SK-N-SH treated with all-trans-retinoic acid at 6 μM for 48 hours (cell line): ENCODE measurements at regions not wholly inside any gene's neighbourhood (a gene's known extent, or its start where the extent isn't known, plus 50 kb on each side); places are given as distances from the start of the nearest gene placed in this dataset.
"Not testable (repeated sequence)": the region's sequence is repeated elsewhere in the genome, so short reads cannot be mapped to it uniquely, and the experiment has no call there.

ENCODE experiments used
- ATAC-seq: fragments of 200-7000 bp; cut with Tn5 transposase; 3 replicates; pipeline ENCODE4 v1.9.1; 2020; ENCODE audit warnings: mild to moderate bottlenecking, moderate library complexity
- ARNTL ChIP-seq: fragments of 450-650 bp; formaldehyde crosslinking; IDR thresholded peaks from 2 replicates; pipeline ENCODE4 v1.5.0; 2020; ENCODE audit warnings: low read depth, mild to moderate bottlenecking, moderate library complexity, borderline replicate concordance
- BACH2 ChIP-seq: fragments of 250-450 bp; sonication (Bioruptor Pico); IDR thresholded peaks from 2 replicates; pipeline ENCODE4 v1.9.0; 2021; ENCODE audit warnings: mild to moderate bottlenecking, borderline replicate concordance
- CSDC2 ChIP-seq: fragments of 250-450 bp; sonication (Bioruptor Pico); IDR thresholded peaks from 2 replicates; pipeline ENCODE4 v1.5.0; 2020; ENCODE audit warnings: mild to moderate bottlenecking, moderate library complexity
- ESRRG ChIP-seq: fragments of 250-450 bp; sonication (Bioruptor Pico); IDR thresholded peaks from 2 replicates; pipeline ENCODE4 v1.6.1; 2021; ENCODE audit warnings: mild to moderate bottlenecking
- ISL1 ChIP-seq: fragments of 250-450 bp; sonication (Bioruptor Pico); IDR thresholded peaks from 2 replicates; pipeline ENCODE4 v2.1.2; 2022; ENCODE audit warnings: mild to moderate bottlenecking, moderate library complexity
- OSR1 ChIP-seq: fragments of 250-450 bp; sonication (Bioruptor Pico); IDR thresholded peaks from 2 replicates; pipeline ENCODE4 v1.8.0; 2022; ENCODE audit warnings: moderate library complexity, mild to moderate bottlenecking, inconsistent platforms
- SNAI2 ChIP-seq: fragments of 250-450 bp; sonication (Bioruptor Pico); IDR thresholded peaks from 2 replicates; pipeline ENCODE4 v1.5.0; 2020; ENCODE audit warnings: mild to moderate bottlenecking, moderate library complexity
- TCF4 ChIP-seq: fragments of 250-450 bp; sonication (Bioruptor Pico); IDR thresholded peaks from 2 replicates; pipeline ENCODE4 v1.8.0; 2021; ENCODE audit warnings: mild to moderate bottlenecking, moderate library complexity, borderline replicate concordance
- TOX ChIP-seq: fragments of 250-450 bp; sonication (Bioruptor Pico); IDR thresholded peaks from 2 replicates; pipeline ENCODE4 v1.8.0; 2021; ENCODE audit warnings: mild to moderate bottlenecking, moderate library complexity, borderline replicate concordance
- ZFP3 ChIP-seq: fragments of 250-450 bp; sonication (Bioruptor Pico); IDR thresholded peaks from 2 replicates; pipeline ENCODE4 v1.5.0; 2020; ENCODE audit warnings: mild to moderate bottlenecking, moderate library complexity
- ZFP30 ChIP-seq: fragments of 450-650 bp; formaldehyde crosslinking; IDR thresholded peaks from 2 replicates; pipeline ENCODE4 v1.5.0; 2022; ENCODE audit warnings: mild to moderate bottlenecking, moderate library complexity
- ZNF565 ChIP-seq: fragments of 450-650 bp; formaldehyde crosslinking; conservative IDR thresholded peaks from 2 replicates; pipeline ENCODE4 v1.5.0; 2020; ENCODE audit warnings: low read depth, mild to moderate bottlenecking, moderate library complexity
- ZNF8 ChIP-seq: fragments of 450-650 bp; formaldehyde crosslinking; IDR thresholded peaks from 2 replicates; pipeline ENCODE4 v1.5.0; 2020; ENCODE audit warnings: mild to moderate bottlenecking, moderate library complexity
- TF ChIP-seq, protein P1 (sequence below): fragments of 250-450 bp; sonication (Bioruptor Pico); IDR thresholded peaks from 2 replicates; pipeline ENCODE4 v1.5.0; 2020; ENCODE audit warnings: mild to moderate bottlenecking, moderate library complexity
- TF ChIP-seq, protein P2 (sequence below): fragments of 250-450 bp; sonication (Bioruptor Pico); IDR thresholded peaks from 2 replicates; pipeline ENCODE4 v1.5.1; 2020; ENCODE audit warnings: low read depth, mild to moderate bottlenecking, moderate library complexity
- TF ChIP-seq, protein P3 (sequence below): fragments of 250-450 bp; sonication (Bioruptor Pico); IDR thresholded peaks from 2 replicates; pipeline ENCODE4 v1.5.1; 2021; ENCODE audit warnings: mild to moderate bottlenecking, moderate library complexity
- TF ChIP-seq, protein P4 (sequence below): fragments of 250-450 bp; sonication (Bioruptor Pico); IDR thresholded peaks from 2 replicates; pipeline ENCODE4 v1.8.0; 2020; ENCODE audit warnings: mild to moderate bottlenecking, moderate library complexity, borderline replicate concordance

DNA sequence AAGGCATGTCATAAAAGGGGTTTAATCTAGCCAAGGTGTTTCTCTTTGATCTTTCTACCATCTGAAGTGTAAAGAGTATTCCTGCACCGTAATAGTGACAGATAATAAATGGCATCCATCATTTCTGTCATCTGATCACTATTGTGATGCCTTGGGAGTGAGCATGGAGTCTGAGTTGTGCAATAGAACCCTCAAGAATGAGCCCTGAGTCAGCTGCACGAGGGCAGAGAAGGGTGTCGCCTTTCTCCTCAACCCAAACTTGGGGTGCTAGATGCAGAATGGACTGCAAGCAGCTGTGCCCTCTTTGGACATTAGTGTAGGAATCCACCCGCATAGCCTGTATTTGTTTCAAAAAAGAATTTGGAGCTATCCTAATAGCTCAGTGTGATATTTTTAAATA, 115.2 kb downstream of the ZNF37A start:
- no peak for ATAC-seq
- no peak for TF ChIP-seq TOX (CRISPR knock-in tag)
- no peak for TF ChIP-seq BACH2 (CRISPR knock-in tag)
- TF ChIP-seq, protein P1, sequence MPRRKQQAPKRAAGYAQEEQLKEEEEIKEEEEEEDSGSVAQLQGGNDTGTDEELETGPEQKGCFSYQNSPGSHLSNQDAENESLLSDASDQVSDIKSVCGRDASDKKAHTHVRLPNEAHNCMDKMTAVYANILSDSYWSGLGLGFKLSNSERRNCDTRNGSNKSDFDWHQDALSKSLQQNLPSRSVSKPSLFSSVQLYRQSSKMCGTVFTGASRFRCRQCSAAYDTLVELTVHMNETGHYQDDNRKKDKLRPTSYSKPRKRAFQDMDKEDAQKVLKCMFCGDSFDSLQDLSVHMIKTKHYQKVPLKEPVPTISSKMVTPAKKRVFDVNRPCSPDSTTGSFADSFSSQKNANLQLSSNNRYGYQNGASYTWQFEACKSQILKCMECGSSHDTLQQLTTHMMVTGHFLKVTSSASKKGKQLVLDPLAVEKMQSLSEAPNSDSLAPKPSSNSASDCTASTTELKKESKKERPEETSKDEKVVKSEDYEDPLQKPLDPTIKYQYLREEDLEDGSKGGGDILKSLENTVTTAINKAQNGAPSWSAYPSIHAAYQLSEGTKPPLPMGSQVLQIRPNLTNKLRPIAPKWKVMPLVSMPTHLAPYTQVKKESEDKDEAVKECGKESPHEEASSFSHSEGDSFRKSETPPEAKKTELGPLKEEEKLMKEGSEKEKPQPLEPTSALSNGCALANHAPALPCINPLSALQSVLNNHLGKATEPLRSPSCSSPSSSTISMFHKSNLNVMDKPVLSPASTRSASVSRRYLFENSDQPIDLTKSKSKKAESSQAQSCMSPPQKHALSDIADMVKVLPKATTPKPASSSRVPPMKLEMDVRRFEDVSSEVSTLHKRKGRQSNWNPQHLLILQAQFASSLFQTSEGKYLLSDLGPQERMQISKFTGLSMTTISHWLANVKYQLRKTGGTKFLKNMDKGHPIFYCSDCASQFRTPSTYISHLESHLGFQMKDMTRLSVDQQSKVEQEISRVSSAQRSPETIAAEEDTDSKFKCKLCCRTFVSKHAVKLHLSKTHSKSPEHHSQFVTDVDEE, result no peak
- TF ChIP-seq ZFP30 (CRISPR knock-in tag), result no peak
- no peak for TF ChIP-seq ZFP3 (CRISPR knock-in tag)
- TF ChIP-seq, protein P2, sequence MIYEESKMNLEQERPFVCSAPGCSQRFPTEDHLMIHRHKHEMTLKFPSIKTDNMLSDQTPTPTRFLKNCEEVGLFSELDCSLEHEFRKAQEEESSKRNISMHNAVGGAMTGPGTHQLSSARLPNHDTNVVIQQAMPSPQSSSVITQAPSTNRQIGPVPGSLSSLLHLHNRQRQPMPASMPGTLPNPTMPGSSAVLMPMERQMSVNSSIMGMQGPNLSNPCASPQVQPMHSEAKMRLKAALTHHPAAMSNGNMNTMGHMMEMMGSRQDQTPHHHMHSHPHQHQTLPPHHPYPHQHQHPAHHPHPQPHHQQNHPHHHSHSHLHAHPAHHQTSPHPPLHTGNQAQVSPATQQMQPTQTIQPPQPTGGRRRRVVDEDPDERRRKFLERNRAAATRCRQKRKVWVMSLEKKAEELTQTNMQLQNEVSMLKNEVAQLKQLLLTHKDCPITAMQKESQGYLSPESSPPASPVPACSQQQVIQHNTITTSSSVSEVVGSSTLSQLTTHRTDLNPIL (CRISPR knock-in tag), result no peak
- no peak for TF ChIP-seq TCF4 (CRISPR knock-in tag)
- no peak for TF ChIP-seq ZNF565
- TF ChIP-seq, protein P3, sequence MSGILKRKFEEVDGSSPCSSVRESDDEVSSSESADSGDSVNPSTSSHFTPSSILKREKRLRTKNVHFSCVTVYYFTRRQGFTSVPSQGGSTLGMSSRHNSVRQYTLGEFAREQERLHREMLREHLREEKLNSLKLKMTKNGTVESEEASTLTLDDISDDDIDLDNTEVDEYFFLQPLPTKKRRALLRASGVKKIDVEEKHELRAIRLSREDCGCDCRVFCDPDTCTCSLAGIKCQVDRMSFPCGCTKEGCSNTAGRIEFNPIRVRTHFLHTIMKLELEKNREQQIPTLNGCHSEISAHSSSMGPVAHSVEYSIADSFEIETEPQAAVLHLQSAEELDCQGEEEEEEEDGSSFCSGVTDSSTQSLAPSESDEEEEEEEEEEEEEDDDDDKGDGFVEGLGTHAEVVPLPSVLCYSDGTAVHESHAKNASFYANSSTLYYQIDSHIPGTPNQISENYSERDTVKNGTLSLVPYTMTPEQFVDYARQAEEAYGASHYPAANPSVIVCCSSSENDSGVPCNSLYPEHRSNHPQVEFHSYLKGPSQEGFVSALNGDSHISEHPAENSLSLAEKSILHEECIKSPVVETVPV (CRISPR knock-in tag), result no peak
- TF ChIP-seq ESRRG, result no peak
- TF ChIP-seq OSR1 (CRISPR knock-in tag), result no peak

DNA sequence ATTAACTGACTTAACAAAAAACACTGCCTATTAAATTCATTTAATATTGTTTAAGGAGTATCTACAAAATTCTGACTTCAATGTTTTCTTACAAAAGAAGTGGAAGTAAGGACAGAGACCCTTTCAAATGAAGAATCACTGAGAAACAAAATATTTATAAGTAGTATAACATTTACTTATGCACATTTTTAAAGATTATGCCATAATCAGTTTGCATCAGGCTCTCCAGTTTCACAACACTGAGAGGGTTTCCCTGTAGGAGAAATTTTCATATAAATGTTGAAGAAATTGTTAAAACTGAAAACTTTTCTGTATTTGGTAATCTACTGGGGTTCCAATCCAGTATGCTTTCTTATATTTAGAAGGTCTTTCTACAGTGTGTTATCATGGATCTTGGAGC, 115.6 kb downstream of the ZNF37A start:
- ATAC-seq, result not testable (repeated sequence)

DNA sequence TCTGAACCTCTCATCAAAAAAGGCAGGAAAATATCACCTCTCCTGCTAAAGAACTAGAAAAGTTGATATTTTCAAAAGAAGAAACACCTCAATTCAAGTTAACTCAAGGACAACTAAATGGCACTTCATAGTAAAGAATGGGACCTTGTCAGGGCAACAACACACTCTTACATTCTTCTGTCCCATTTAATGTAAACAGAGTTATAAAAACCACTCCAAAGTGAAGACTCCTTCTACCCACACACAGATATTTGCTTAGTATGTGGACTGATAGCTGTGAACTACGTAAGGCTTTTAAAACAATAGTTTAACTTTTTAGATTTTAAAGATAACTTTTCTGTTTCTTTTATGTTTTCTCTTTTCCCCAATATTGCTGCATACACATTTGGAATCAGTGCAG, 118.3 kb downstream of the ZNF37A start:
- no peak for ATAC-seq
- TF ChIP-seq, protein P1, result no peak
- no peak for TF ChIP-seq OSR1 (CRISPR knock-in tag)
- no peak for TF ChIP-seq ZNF565
- no peak for TF ChIP-seq TOX (CRISPR knock-in tag)
- no peak for TF ChIP-seq ISL1
- no peak for TF ChIP-seq CSDC2
- TF ChIP-seq ZFP30 (CRISPR knock-in tag), result no peak
- TF ChIP-seq, protein P3 (CRISPR knock-in tag), result no peak
- TF ChIP-seq SNAI2 (CRISPR knock-in tag), result no peak
- TF ChIP-seq ARNTL, result no peak
- TF ChIP-seq, protein P4, sequence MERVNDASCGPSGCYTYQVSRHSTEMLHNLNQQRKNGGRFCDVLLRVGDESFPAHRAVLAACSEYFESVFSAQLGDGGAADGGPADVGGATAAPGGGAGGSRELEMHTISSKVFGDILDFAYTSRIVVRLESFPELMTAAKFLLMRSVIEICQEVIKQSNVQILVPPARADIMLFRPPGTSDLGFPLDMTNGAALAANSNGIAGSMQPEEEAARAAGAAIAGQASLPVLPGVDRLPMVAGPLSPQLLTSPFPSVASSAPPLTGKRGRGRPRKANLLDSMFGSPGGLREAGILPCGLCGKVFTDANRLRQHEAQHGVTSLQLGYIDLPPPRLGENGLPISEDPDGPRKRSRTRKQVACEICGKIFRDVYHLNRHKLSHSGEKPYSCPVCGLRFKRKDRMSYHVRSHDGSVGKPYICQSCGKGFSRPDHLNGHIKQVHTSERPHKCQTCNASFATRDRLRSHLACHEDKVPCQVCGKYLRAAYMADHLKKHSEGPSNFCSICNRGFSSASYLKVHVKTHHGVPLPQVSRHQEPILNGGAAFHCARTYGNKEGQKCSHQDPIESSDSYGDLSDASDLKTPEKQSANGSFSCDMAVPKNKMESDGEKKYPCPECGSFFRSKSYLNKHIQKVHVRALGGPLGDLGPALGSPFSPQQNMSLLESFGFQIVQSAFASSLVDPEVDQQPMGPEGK (CRISPR knock-in tag), result no peak
- TF ChIP-seq ZNF8, result no peak
- TF ChIP-seq, all 23 proteins: peak for 0
